Adipocyte (in vitro differentiated cells): ENCODE measurements at regions not wholly inside any gene's neighbourhood (a gene's known extent, or its start where the extent isn't known, plus 50 kb on each side); places are given as distances from the start of the nearest gene placed in this dataset.
A peak's percentile ranks its signal among the peaks of the same experiment; 100 is the strongest.
"Not testable (repeated sequence)": the region's sequence is repeated elsewhere in the genome, so short reads cannot be mapped to it uniquely, and the experiment has no call there.

Experiments
- DNase-seq: peaks from one replicate; pipeline ENCODE4 v3.0.0-alpha.2; 2015; ENCODE audit warnings: low read depth
- H3K27me3 ChIP-seq: replicated peaks from 2 replicates; pipeline ENCODE4 v1.7.0; 2013; ENCODE audit warnings: mild to moderate bottlenecking, low read length, moderate library complexity; ENCODE audit not compliant: control insufficient read depth, insufficient read depth
- H3K36me3 ChIP-seq: 2 replicates; pipeline ENCODE4 v1.7.0; 2013; ENCODE audit warnings: low read length, mild to moderate bottlenecking, moderate library complexity; ENCODE audit not compliant: control insufficient read depth, insufficient read depth, severe bottlenecking
- H3K4me1 ChIP-seq: 2 replicates; pipeline ENCODE4 v1.7.0; 2013; ENCODE audit warnings: mild to moderate bottlenecking, low read length, moderate library complexity; ENCODE audit not compliant: control insufficient read depth, insufficient read depth
- H3K4me3 ChIP-seq: 2 replicates; pipeline ENCODE4 v1.7.0; 2013; ENCODE audit warnings: mild to moderate bottlenecking, low read length, moderate library complexity
- H3K9ac ChIP-seq: 2 replicates; pipeline ENCODE4 v1.7.0; 2013; ENCODE audit warnings: mild to moderate bottlenecking, low read length, moderate library complexity
- H3K9me3 ChIP-seq: 2 replicates; pipeline ENCODE4 v1.7.0; 2013; ENCODE audit warnings: mild to moderate bottlenecking, low read length, moderate library complexity; ENCODE audit not compliant: control insufficient read depth

DNA sequence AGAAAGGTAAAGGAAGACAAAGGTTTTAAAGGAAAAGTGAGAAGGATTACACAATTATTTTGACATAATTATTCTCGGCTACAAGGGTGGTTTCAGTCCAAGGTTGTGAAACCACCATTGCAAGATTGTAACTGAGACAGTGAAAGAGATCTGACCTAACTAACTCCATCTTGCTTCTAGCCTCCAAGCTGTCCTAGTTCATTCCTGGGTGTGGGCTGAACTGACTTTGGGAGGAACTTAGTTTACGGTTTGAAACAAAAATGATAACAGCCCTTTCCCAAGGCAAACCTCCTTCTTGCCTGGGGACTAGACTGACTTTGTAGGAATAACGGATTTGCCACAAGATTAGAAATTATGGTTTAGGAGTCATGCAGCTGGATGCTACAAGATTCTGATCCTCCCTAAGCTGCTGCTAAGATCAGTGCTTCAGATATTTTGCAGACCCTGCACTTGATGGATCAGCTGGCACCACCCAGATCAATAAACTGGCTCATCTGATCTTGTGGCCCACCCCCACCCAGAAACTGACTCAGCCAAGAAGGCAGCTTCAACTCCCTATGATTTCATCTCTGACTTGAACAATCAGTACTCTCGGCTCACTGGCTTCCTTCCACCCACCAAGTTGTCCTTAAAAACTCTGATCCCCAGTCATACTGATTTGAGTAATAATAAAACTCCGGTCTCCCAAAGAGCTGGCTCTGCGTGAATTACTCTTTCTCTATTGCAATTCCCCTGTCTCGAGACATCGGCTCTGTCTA lies 57.7 kb upstream of the AADACL2 start:
- DNase-seq = no peak
- H3K4me3 ChIP-seq = peak overlapping the region; percentile 57
- H3K27me3 ChIP-seq = no peaks in the 10 kb centered on the region
- no peaks in the 10 kb centered on the region for H3K36me3 ChIP-seq
- H3K9me3 ChIP-seq = peaks cover 7% of the 10 kb centered on the region
- H3K9ac ChIP-seq = no peak overlapping the region
- peaks cover 15% of the 10 kb centered on the region for H3K4me1 ChIP-seq

GRCh38 chr3:151673974-151674373 lies 59.8 kb upstream of the AADACL2 start:
- peaks cover 7% of the 10 kb centered on the region for H3K9me3 ChIP-seq
- no peaks in the 10 kb centered on the region for H3K27me3 ChIP-seq
- DNase-seq = no peak
- H3K4me1 ChIP-seq = peaks cover 15% of the 10 kb centered on the region
- H3K9ac ChIP-seq = no peak overlapping the region
- H3K36me3 ChIP-seq = no peaks in the 10 kb centered on the region
- no peak overlapping the region for H3K4me3 ChIP-seq

- H3K9me3 ChIP-seq, H3K27me3 ChIP-seq, H3K4me3 ChIP-seq, H3K9ac ChIP-seq, H3K36me3 ChIP-seq, H3K4me1 ChIP-seq, DNase-seq: not testable (repeated sequence)
These were observed 66.0 kb upstream of the AADACL2 start for GRCh38 chr3:151667762-151668161.

- peak; percentile 74 for DNase-seq
- no peak overlapping the region for H3K4me3 ChIP-seq
- H3K9me3 ChIP-seq = no peaks in the 10 kb centered on the region
- H3K36me3 ChIP-seq = no peaks in the 10 kb centered on the region
- peak overlapping the region; percentile 14 for H3K9ac ChIP-seq
- no peaks in the 10 kb centered on the region for H3K27me3 ChIP-seq
- H3K4me1 ChIP-seq = peaks cover 6% of the 10 kb centered on the region
These were observed 72.8 kb upstream of the AADACL2 start for GRCh38 chr3:151660885-151661284.

DNA sequence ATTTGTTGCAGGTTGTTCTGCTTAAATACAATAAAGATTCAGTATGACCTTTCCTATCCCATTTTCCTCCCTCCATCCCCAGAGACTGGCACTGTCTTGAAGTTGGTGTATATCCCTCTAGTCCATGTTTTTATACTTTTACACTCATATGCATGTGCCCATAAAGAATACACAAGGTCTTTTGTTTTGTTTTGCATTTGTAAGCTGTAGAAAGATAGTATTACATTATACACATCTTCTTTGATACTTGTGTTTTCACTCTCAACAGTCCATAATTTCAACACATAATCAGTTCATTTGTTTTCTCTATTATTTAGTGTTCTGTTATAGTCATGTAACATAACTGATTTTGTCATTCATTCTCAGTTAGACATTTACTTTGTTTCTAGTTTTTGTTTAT lies 88.7 kb upstream of the AADACL2 start:
- Histone ChIP-seq H3K9me3 (no peaks in the 10 kb centered on the region), H3K36me3 (no peaks in the 10 kb centered on the region), H3K9ac (no peak overlapping the region), H3K4me3 (no peak overlapping the region), H3K4me1 (peaks cover 5% of the 10 kb centered on the region), H3K27me3 (no peaks in the 10 kb centered on the region)
- DNase-seq = no peak

DNA sequence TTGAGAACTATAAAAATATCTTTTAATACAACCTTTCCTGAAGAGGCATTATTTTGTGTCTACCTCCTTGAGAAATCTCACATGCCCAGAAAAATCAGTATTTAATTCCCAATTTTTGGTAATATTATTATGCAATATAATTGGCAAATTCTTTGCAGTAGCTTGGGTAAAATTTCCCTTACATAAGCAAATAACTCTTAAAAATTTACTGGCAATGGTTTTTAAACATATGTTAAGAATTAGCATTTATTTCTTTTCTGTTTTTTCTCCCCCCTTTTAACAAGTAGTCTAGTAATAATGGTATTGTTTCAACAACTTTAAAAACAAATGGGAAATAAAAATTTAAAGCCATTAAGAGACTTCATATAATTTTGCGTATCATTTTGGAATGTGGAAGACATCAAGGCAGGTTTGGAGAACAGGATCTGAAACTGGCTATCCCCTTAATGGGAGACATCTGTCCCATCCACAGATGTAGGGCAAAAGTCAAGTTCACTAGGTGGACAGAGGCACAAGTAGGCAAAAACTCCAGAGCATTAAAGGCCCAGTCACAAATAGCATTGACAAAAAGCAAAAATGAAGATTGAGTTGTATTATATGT lies 89.6 kb upstream of the AADACL2 start:
- H3K36me3 ChIP-seq = no peaks in the 10 kb centered on the region
- H3K9me3 ChIP-seq = no peaks in the 10 kb centered on the region
- no peak for DNase-seq
- no peak overlapping the region for H3K4me3 ChIP-seq
- no peak overlapping the region for H3K9ac ChIP-seq
- H3K27me3 ChIP-seq = no peaks in the 10 kb centered on the region
- peaks cover 5% of the 10 kb centered on the region for H3K4me1 ChIP-seq

- H3K4me3 ChIP-seq = no peak overlapping the region
- no peaks in the 10 kb centered on the region for H3K27me3 ChIP-seq
- DNase-seq = no peak
- no peak overlapping the region for H3K9ac ChIP-seq
- H3K36me3 ChIP-seq = no peaks in the 10 kb centered on the region
- H3K9me3 ChIP-seq = no peaks in the 10 kb centered on the region
- peaks cover 2% of the 10 kb centered on the region for H3K4me1 ChIP-seq
These were observed 94.3 kb upstream of the AADACL2 start for GRCh38 chr3:151639418-151639740.

DNA sequence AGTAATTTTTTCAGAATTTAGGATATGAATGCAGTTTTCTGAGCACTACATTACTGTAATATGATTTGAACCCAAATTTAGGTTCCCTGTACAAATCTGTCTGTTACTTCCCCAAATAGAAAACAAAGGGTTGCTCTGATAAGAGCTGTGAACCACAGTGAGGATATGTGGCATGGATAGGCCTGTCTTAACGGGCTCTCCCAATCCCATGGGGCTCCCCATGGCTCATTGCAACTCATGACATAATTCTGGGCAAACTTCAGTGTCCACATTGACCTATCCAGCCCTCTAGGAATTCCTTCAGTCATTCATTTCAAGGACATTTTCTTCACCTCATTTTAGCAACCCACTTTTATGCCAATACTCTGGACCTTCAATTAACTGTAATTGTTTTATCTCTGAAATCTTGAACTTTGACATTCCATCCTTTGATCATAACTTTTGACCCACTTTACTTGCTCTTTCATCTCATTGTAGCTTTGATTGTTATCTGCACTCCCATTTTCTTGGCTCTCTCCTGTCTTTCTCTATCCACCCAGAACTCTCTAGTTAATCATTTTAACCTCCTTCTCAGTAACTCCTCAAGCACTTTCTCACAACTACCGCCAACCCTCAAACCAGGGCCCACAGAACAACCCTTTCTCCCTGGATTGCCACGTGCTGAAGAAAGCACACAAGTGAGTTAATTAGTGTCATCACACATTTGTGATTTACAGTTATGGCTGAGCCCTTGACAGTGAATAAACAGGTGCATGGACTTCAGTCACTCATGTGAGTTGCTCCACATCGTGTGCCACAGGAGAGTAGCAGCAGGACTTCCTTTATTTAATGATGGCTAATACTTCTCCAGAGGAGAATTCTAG lies 94.9 kb upstream of the AADACL2 start:
- Histone ChIP-seq H3K4me3 (no peak overlapping the region), H3K9me3 (no peaks in the 10 kb centered on the region), H3K36me3 (no peaks in the 10 kb centered on the region), H3K4me1 (no peaks in the 10 kb centered on the region), H3K9ac (no peak overlapping the region), H3K27me3 (no peaks in the 10 kb centered on the region)
- DNase-seq = no peak

GRCh38 chr3:151635905-151636304 lies 97.8 kb upstream of the AADACL2 start:
- Histone ChIP-seq H3K9me3 (no peaks in the 10 kb centered on the region), H3K4me1 (peaks cover 12% of the 10 kb centered on the region), H3K36me3 (no peaks in the 10 kb centered on the region), H3K4me3 (no peak overlapping the region), H3K27me3 (no peaks in the 10 kb centered on the region), H3K9ac (no peak overlapping the region)
- no peak for DNase-seq

GRCh38 chr3:151631946-151632345 lies 101.8 kb upstream of the AADACL2 start:
- H3K4me1 ChIP-seq = peaks cover 14% of the 10 kb centered on the region
- DNase-seq = no peak
- H3K4me3 ChIP-seq = no peak overlapping the region
- H3K9me3 ChIP-seq = no peaks in the 10 kb centered on the region
- no peak overlapping the region for H3K9ac ChIP-seq
- H3K36me3 ChIP-seq = no peaks in the 10 kb centered on the region
- no peaks in the 10 kb centered on the region for H3K27me3 ChIP-seq

GRCh38 chr3:151630938-151631441 lies 102.7 kb upstream of the AADACL2 start:
- peak; percentile 70 for DNase-seq
- Histone ChIP-seq H3K9me3 (no peaks in the 10 kb centered on the region), H3K9ac (no peak overlapping the region), H3K36me3 (no peaks in the 10 kb centered on the region), H3K27me3 (no peaks in the 10 kb centered on the region), H3K4me1 (peaks cover 14% of the 10 kb centered on the region), H3K4me3 (no peak overlapping the region)
